ENCODE measurements at regions not wholly inside any gene's neighbourhood (a gene's known extent, or its start where the extent isn't known, plus 50 kb on each side); places are given as distances from the start of the nearest gene placed in this dataset.

- TF ChIP-seq CTCF (IDR thresholded peaks at IDR 0.05) (no peak), POLR2A (IDR thresholded peaks at IDR 0.05) (no peak)
- Histone ChIP-seq H3K9me3 (no peaks in the 10 kb centered on the region), H3K4me3 (no peak overlapping the region), H3K27ac (peak overlapping the region in 1 of 2 donors; percentile 42), H3K36me3 (no peaks in the 10 kb centered on the region), H3K4me1 (no peaks in the 10 kb centered on the region), H3K27me3 (no peaks in the 10 kb centered on the region)
- intact Hi-C loops (cut with DNase I; ENCODE audit: low total_unique reads), result no loop called here
- DNase-seq, result no peak
Observed at GRCh38 chr7:137151041-137151689, 192.4 kb downstream of the PTN start.

DNA sequence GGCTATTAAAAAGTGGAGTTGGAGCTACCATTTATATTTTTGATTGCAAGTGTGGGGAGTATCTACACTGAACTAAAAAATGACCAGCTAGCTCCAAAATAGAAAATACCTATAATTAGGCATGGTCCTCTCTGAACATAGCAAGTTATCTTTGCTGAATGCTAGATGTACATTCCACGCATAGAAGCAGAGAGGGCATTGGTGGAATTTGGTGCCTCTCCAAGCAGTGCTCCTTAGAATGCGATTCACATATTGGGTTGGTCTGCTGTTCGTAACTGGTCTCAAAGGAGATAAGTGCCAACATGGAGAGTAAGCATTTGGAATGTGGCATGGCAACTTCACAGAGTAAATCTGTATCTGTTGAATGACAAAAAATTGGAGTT, 196.2 kb downstream of the PTN start:
- Histone ChIP-seq H3K27me3 (no peaks in the 10 kb centered on the region), H3K9me3 (no peaks in the 10 kb centered on the region), H3K27ac (peak overlapping the region in 1 of 2 donors; percentile 1), H3K4me1 (no peaks in the 10 kb centered on the region), H3K36me3 (no peaks in the 10 kb centered on the region), H3K4me3 (no peak overlapping the region)
- DNase-seq, result no peak
- TF ChIP-seq CTCF (IDR thresholded peaks at IDR 0.05) (no peak), POLR2A (IDR thresholded peaks at IDR 0.05) (no peak)
- intact Hi-C loops (cut with DNase I; ENCODE audit: low total_unique reads), result no loop called here

DNA sequence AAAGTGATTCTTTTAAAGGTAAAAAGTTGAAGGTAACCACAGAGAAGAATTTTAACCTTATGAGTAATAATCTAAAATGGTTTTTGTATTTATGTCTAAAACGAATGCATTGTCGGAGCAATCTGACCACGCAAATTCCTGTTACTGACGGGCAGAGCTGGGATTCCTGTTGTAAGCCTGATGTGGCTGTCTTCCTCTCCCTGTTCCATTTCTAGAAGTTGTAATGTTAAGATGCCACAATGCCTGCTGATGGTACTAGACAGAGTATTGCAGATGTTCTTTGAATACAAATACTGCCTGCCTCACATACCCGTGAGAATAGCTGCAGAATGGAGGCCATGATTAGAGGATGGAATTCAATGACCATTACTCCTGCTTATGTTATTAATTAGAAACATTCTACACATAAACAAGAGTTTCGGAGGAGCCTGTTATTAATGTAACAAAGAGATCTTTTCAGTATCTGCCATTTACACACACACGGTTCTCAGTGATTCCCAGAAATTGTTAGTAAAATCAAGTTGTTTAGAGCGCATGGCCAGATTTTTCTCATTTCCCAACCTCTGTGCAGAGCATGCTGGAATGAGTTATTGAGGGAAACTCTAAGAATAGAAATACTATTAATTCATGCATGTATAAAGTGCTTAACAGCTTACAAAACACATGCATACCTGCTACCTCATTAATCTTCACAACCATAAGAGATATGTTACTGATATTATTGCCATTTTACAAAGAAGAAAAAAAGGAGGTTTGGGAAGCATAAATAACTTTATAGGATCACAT, 196.8 kb downstream of the PTN start:
- intact Hi-C loops (cut with DNase I; ENCODE audit: low total_unique reads), result no loop called here
- TF ChIP-seq POLR2A (IDR thresholded peaks at IDR 0.05) (no peak), CTCF (IDR thresholded peaks at IDR 0.05) (no peak)

GRCh38 chr7:137146012-137146455, 197.5 kb downstream of the PTN start:
- intact Hi-C loops (cut with DNase I; ENCODE audit: low total_unique reads), result no loop called here
- H3K27ac ChIP-seq, result peak overlapping the region in 1 of 2 donors; percentile 10
- H3K36me3 ChIP-seq, result no peaks in the 10 kb centered on the region
- DNase-seq, result no peak
- no peak overlapping the region for H3K4me3 ChIP-seq
- H3K9me3 ChIP-seq, result no peaks in the 10 kb centered on the region
- H3K27me3 ChIP-seq, result no peaks in the 10 kb centered on the region
- TF ChIP-seq POLR2A (IDR thresholded peaks at IDR 0.05) (no peak), CTCF (IDR thresholded peaks at IDR 0.05) (no peak)
- H3K4me1 ChIP-seq, result no peaks in the 10 kb centered on the region

More for the DNA sequence above, 196.8 kb downstream of the PTN start:
- Histone ChIP-seq H3K4me3 (no peak overlapping the region), H3K4me1 (no peaks in the 10 kb centered on the region), H3K9me3 (no peaks in the 10 kb centered on the region), H3K27me3 (no peaks in the 10 kb centered on the region), H3K36me3 (no peaks in the 10 kb centered on the region), H3K27ac (peak overlapping the region in 1 of 2 donors; percentile 10)
- no peak for DNase-seq

DNA sequence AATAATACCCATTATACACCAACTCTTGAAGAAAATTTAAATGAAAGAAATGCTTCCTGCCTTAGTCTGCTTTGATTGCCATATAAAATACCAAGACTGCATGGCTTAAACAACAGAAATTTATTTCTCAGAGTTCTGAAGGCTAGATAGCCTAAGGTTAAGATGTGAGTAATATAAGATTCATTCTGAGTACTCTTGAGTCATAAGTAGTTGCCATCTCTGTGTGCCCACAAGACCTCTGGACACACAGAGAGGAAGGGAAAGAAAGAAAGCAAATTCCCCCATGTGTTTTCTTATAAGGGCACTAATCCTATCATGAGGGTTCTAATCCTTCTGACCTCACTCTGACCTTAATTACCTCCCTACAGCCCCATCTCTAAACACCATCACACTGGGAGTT, 201.2 kb downstream of the PTN start:
- intact Hi-C loops (cut with DNase I; ENCODE audit: low total_unique reads), result no loop called here
- Histone ChIP-seq H3K4me1 (no peaks in the 10 kb centered on the region), H3K36me3 (no peaks in the 10 kb centered on the region), H3K9me3 (no peaks in the 10 kb centered on the region), H3K27me3 (no peaks in the 10 kb centered on the region), H3K4me3 (no peak overlapping the region), H3K27ac (no peak overlapping the region)
- TF ChIP-seq POLR2A (IDR thresholded peaks at IDR 0.05) (no peak), CTCF (IDR thresholded peaks at IDR 0.05) (no peak)
- DNase-seq, result no peak
